GM12891 (cell line): ENCODE measurements at regions not wholly inside any gene's neighbourhood (a gene's known extent, or its start where the extent isn't known, plus 50 kb on each side); places are given as distances from the start of the nearest gene placed in this dataset.

Experiments
- POLR2A ChIP-seq: IDR thresholded peaks from 2 replicates; pipeline ENCODE4 v1.6.1; 2011; ENCODE audit warnings: low read depth, low read length, control low read depth
- POLR2AphosphoS5 ChIP-seq: IDR thresholded peaks from 2 replicates; pipeline ENCODE4 v1.6.1; 2011; ENCODE audit warnings: low read depth, low read length, control low read depth
- SPI1 ChIP-seq: IDR thresholded peaks from 2 replicates; pipeline ENCODE4 v1.6.1; 2011; ENCODE audit warnings: low read depth, low read length, control low read depth
- TAF1 ChIP-seq: IDR thresholded peaks from 2 replicates; pipeline ENCODE4 v1.6.1; 2011; ENCODE audit warnings: low read depth, low read length, control low read depth

DNA sequence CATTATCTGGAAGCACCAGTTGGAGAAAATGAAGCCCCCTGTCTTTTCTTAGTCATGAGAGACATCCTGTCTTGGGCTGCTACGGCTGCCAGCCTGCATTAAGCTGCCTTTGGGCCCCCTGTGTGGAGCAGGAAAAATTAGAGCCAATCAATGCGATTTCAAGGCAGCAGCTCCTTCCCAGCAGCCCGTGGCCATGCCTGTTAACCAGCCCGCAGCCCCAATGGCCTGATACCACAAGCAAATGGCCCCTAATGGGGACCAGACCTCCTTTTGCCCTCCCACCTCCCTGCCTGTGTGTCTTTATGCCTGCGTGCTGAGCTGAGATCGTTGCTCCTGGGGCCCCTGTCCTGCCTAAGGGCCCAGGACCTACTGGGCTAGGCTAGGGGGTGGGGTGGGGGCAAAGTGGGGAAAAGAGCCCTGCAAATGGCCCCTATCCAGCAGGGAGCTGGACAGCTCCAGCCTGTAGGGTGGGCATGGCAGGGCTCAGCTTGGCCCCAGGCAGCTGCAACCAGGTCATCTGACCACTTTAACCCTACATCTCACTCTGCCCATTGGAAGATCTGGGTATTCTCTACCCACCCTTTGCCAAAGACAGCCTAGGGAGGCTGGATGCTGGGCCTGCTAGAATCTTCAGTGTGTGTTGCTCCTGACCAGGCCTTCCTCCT lies 53.8 kb upstream of the MRPS22 start:
- TF ChIP-seq POLR2A (no peak), TAF1 (no peak), SPI1 (no peak), POLR2AphosphoS5 (no peak)
